HG02943 (cell line): ENCODE measurements at regions not wholly inside any gene's neighbourhood (a gene's known extent, or its start where the extent isn't known, plus 50 kb on each side); places are given as distances from the start of the nearest gene placed in this dataset.

Experiments
- ATAC-seq: cut with Tn5 transposase; IDR thresholded peaks from one replicate; pipeline ENCODE4 v1.9.1; 2021; ENCODE audit warnings: mild to moderate bottlenecking, low read depth, moderate library complexity; ENCODE audit not compliant: unreplicated experiment

- ATAC-seq = no peak
Measured at GRCh38 chr2:215527736-215528135, 91.9 kb upstream of the FN1 start.

- ATAC-seq = no peak
Measured at GRCh38 chr2:215526341-215526740, 90.5 kb upstream of the FN1 start.

- ATAC-seq = no peak
Measured at GRCh38 chr2:215522237-215522636, 86.4 kb upstream of the FN1 start.

DNA sequence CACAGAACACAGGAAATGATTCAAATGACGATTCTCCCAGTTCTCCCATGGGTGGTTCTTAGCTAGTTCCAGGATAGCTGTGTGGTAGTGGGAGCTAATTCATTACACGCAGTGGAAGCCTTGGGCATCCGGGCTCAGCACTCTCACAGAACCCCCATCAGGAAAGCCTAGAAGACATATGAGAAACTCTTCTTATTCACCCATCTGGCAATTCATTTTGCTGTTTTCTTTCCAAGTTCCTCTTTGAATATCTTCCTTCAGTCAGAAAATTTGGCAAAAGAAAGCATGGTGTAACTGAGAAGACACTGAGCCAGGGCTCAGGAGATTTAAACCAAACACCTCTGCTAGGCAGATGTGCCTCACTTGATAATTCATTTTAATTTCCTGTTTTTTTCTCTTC is 85.2 kb upstream of the FN1 start:
- ATAC-seq = no peak

GRCh38 chr2:215517391-215517790 is 81.5 kb upstream of the FN1 start:
- no peak for ATAC-seq

GRCh38 chr2:215514516-215514915 is 78.6 kb upstream of the FN1 start:
- ATAC-seq = no peak

DNA sequence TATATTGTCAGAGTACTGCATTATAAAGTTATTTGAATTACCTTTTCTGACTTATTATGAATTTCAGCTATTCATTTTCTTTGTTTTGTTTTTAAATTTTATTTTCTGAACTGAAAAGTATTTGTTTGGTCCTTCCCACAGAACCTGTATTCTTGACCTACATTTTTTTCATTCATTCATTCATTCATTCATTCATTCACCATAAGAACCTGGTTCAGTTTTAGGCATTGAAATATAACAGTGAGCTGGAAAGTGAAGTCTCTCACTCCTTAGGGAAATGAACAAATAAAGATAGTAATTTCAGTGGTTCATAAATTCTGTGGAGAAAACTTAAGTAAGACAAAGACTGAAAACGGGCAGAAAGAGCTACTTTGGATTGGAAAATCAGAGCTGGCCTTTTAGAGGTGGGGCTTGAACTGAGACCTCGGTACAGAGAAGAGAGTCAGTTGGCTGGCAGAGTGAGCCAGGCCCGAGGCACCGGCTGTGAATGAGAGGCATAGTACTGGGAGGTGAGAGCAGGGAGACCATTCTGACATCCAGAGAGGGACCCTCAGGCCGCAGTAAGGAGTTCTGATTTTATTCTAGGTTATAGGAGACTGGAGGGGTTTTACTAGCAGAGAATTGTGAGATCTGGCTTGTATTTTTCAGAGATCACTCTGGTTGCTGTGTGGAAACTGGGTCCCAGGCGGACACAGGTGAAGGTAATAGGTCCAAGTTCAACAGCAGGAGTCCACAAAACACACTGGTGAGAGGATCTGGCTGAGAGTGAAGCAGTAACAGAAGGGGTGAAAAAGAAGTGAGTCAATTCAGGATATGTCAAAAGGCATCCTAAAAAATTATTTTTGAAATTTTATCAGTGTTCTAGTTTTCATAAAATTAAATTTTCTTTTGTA is 75.8 kb upstream of the FN1 start:
- ATAC-seq = no peak

GRCh38 chr2:215507836-215508235 is 72.0 kb upstream of the FN1 start:
- no peak for ATAC-seq

DNA sequence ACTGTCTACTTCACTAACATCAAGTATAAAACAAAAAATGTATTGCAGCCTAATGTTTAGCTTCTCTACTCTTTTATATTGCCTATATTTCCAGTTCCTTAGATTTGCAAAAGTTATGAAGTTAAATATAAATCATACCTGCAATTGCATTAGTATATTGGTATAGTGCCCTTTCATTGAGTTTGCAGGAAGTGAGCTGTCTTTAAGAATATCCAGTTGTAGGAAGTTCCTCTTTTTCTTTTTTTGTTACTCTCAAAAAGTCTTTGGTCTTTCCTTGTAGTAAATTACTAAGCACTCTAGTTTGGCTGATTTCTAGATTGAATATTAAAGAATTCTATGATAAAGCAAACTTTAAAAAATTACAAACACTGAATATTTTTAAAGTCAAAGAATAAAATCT is 71.3 kb upstream of the FN1 start:
- ATAC-seq = no peak

DNA sequence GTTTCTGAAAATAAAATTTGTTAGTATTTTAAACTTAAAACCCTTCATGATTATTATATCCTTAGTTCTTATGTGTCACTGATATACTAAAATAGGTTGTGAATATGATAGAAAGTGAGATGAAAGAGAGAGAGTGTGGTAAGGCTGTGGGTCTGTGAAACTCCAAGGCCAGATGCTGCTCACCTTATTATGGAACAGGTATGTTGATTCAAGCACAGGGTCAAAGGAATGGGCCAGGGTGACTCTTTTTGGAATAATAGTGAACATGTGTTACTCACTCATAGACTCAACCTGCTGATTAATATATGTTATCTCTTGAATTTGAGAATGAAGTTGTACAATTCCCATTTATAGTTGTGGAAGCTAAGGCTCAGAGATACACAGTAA is 70.7 kb upstream of the FN1 start:
- ATAC-seq = no peak

GRCh38 chr2:215505044-215505786 is 69.3 kb upstream of the FN1 start:
- ATAC-seq = no peak

DNA sequence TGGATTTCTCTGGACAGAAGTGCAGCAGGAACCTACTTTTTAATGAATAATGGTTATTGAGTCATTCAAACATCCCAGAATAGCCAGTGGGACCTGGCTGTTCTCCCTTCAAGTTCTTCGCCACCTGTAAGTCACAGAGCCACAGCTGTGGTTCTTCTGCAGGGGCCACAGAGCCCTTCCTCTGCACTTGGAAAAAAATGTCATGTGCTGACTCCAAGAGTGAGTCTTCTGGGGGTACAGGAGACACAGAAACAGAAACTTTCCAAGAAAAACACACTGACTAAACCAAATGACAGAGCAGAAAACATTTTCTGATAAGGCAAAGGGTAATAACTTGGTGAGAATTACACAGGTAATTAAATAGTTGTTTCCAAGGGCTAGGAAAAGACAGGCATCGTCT is 68.7 kb upstream of the FN1 start:
- no peak for ATAC-seq

- ATAC-seq = no peak
Measured at GRCh38 chr2:215503381-215503780, 67.5 kb upstream of the FN1 start.

DNA sequence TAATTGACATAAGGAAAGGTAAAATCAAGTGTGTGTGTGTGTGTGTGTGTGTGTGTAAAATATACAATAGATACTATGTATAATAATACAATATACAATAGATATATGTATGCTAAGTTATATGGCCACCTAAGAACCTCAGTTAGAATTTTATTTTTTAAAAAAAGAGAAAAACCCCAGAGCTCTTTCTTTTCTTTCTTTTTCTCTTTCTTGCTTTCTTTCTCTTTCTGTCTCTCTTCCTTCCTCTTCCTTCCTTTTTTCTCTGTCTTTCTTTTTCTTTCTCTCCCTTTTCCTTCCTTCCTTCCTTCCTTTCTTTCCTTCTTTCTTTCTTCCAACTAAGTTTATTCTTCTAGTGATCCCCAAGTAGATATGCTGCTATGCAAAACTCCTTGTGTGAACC is 64.6 kb upstream of the FN1 start:
- ATAC-seq = no peak

GRCh38 chr2:215499331-215499730 is 63.5 kb upstream of the FN1 start:
- no peak for ATAC-seq

- no peak for ATAC-seq
Measured at GRCh38 chr2:215498431-215498830, 62.6 kb upstream of the FN1 start.

- no peak for ATAC-seq
Measured at GRCh38 chr2:215493376-215493775, 57.5 kb upstream of the FN1 start.

GRCh38 chr2:215489288-215489848 is 53.5 kb upstream of the FN1 start:
- no peak for ATAC-seq

GRCh38 chr2:215487002-215487372 is 51.1 kb upstream of the FN1 start:
- no peak for ATAC-seq

GRCh38 chr2:215486291-215487001 is 50.6 kb upstream of the FN1 start:
- ATAC-seq = no peak
